Neuronal stem cell (in vitro differentiated cells): ENCODE measurements at regions not wholly inside any gene's neighbourhood (a gene's known extent, or its start where the extent isn't known, plus 50 kb on each side); places are given as distances from the start of the nearest gene placed in this dataset.

Source experiments
- DNase-seq: peaks from one replicate; pipeline ENCODE4 v3.0.0-alpha.2; 2013; ENCODE audit warnings: low spot score
- H2AFZ ChIP-seq: one replicate; pipeline ENCODE4 v1.6.1; 2013; ENCODE audit warnings: mild to moderate bottlenecking, low read length, inconsistent platforms
- H2AK5ac ChIP-seq: 2 replicates; pipeline ENCODE4 v1.6.1; 2013; ENCODE audit warnings: low read depth, mild to moderate bottlenecking, inconsistent platforms, low read length, moderate library complexity, mixed read lengths
- H2BK120ac ChIP-seq: 2 replicates; pipeline ENCODE4 v1.6.1; 2013; ENCODE audit warnings: low read depth, mild to moderate bottlenecking, inconsistent platforms, low read length, moderate library complexity, mixed read lengths
- H2BK12ac ChIP-seq: one replicate; pipeline ENCODE4 v1.6.1; 2013; ENCODE audit warnings: low read length, inconsistent platforms
- H2BK15ac ChIP-seq: 2 replicates; pipeline ENCODE4 v1.6.1; 2013; ENCODE audit warnings: mild to moderate bottlenecking, low read length, inconsistent platforms, mixed read lengths
- H2BK5ac ChIP-seq: one replicate; pipeline ENCODE4 v1.6.1; 2013; ENCODE audit warnings: inconsistent platforms, mild to moderate bottlenecking, low read length, moderate library complexity
- H3K14ac ChIP-seq: one replicate; pipeline ENCODE4 v1.6.1; 2013; ENCODE audit warnings: low read length, inconsistent platforms
- H3K18ac ChIP-seq: 2 replicates; pipeline ENCODE4 v1.6.1; 2013; ENCODE audit warnings: low read length, inconsistent platforms
- H3K23ac ChIP-seq: 2 replicates; pipeline ENCODE4 v1.6.1; 2013; ENCODE audit warnings: low read depth, mild to moderate bottlenecking, mixed read lengths, low read length, inconsistent platforms; ENCODE audit not compliant: poor library complexity
- H3K27ac ChIP-seq: replicated peaks from 3 replicates; pipeline ENCODE4 v1.5.1; 2013; ENCODE audit warnings: low read length, inconsistent platforms
- H3K27me3 ChIP-seq, 3 experiments: 2 replicates each; pipeline ENCODE4 v1.6.1; 2013; ENCODE audit warnings: low read length in 3 of 3, mild to moderate bottlenecking in 2 of 3, inconsistent platforms in 1 of 3, low read depth in 1 of 3, mixed read lengths in 1 of 3, moderate library complexity in 1 of 3; ENCODE audit not compliant: control insufficient read depth in 3 of 3, insufficient read depth in 3 of 3
- H3K36me3 ChIP-seq, 2 donors: replicated peaks in 1 of 2; 2 replicates each; pipeline ENCODE4 v1.6.1; 2013; ENCODE audit warnings: low read length in 2 of 2; ENCODE audit not compliant: control insufficient read depth in 2 of 2, insufficient read depth in 2 of 2
- H3K4ac ChIP-seq: 2 replicates; pipeline ENCODE4 v1.6.1; 2013; ENCODE audit warnings: inconsistent platforms, mild to moderate bottlenecking, low read length, moderate library complexity
- H3K4me1 ChIP-seq, 2 donors: 1 replicate in 1 of 2; 2 replicates in 1 of 2; pipeline ENCODE4 v1.6.1; 2013; ENCODE audit warnings: low read length in 2 of 2, low read depth in 1 of 2; ENCODE audit not compliant: control insufficient read depth in 2 of 2, insufficient read depth in 1 of 2
- H3K4me2 ChIP-seq: one replicate; pipeline ENCODE4 v1.6.1; 2013; ENCODE audit warnings: mild to moderate bottlenecking, low read length, inconsistent platforms; ENCODE audit not compliant: insufficient read depth, poor library complexity, severe bottlenecking
- H3K4me3 ChIP-seq, 2 donors: 2 replicates each; pipeline ENCODE4 v1.5.1; 2013; ENCODE audit warnings: low read length in 2 of 2, mild to moderate bottlenecking in 2 of 2, inconsistent platforms in 1 of 2, moderate library complexity in 1 of 2
- H3K79me1 ChIP-seq: one replicate; pipeline ENCODE4 v1.6.1; 2013; ENCODE audit warnings: low read depth, mild to moderate bottlenecking, inconsistent platforms, low read length, moderate library complexity
- H3K9ac ChIP-seq: one replicate; pipeline ENCODE4 v1.6.1; 2013; ENCODE audit warnings: mild to moderate bottlenecking, low read depth, low read length, inconsistent platforms; ENCODE audit not compliant: poor library complexity
- H3K9me3 ChIP-seq, 2 donors: replicated peaks in 1 of 2; 2 replicates each; pipeline versions ENCODE3 to v1.6.1; 2013; ENCODE audit warnings: low read length in 2 of 2, mild to moderate bottlenecking in 2 of 2, inconsistent platforms in 1 of 2, low read depth in 1 of 2, mixed read lengths in 1 of 2, moderate library complexity in 1 of 2; ENCODE audit not compliant: control insufficient read depth in 2 of 2, insufficient read depth in 1 of 2
- H4K8ac ChIP-seq: one replicate; pipeline ENCODE4 v1.6.1; 2013; ENCODE audit warnings: low read depth, mild to moderate bottlenecking, inconsistent platforms, low read length, moderate library complexity
- H4K91ac ChIP-seq: one replicate; pipeline ENCODE4 v1.6.1; 2013; ENCODE audit warnings: low read length, low read depth, mild to moderate bottlenecking, inconsistent platforms; ENCODE audit not compliant: poor library complexity
- WGBS, 2 donors: extraction: QIAGEN DNeasy Blood & Tissue Kit; methylation state at CpG; one replicate each; pipeline ENCODE4 v1.1.7; 2013; ENCODE audit warnings: missing lambda C conversion rate in 2 of 2, mixed read lengths in 1 of 2; ENCODE audit not compliant: insufficient read length in 2 of 2, insufficient replicate concordance in 1 of 2; ENCODE audit errors: extremely low coverage in 2 of 2; 5-methylcytosine and 5-hydroxymethylcytosine counted together

DNA sequence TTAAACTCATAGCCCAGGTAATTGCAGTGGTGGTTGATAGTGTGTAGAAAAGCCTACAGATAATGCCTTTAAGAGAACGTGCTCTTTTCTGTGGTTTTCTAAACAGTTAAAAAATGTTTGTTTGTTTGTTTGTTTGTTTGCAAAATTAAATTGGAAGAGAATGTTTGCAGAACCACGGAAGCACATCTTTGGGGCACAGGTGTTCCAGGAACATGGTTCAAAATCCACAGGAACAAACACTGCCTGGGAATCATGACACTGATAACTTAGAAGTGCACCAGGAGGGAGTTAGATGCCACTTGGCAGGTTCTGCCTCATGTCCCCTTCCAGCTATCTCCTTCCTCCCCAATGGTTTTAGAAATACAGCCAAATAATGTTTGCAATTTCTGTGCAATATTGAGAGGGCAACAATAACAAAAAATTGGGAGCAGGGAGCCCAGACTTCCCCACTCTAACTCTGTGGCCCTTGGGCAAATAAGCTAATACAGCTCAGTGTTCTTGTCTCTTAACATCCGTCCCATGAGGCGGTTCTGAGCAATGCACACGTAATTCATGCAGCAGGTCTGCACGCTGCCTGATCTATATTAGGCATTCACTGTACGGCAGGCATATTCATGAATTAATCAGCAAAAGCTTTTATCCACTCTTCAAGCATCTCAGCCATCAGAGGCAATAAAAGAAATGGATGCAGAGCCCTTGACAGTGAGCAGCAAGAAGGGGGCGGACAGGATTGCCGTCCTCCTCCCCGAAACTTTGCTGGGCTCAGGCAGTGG lies 274.3 kb upstream of the FOXQ1 start:
- H2BK12ac ChIP-seq, result no peak overlapping the region
- no peak overlapping the region for H3K18ac ChIP-seq
- no peak overlapping the region for H2BK120ac ChIP-seq
- no peak overlapping the region for H3K9ac ChIP-seq
- no peak overlapping the region for H3K23ac ChIP-seq
- no peak overlapping the region for H2BK15ac ChIP-seq
- H3K36me3 ChIP-seq, result no peaks in the 10 kb centered on the region
- H2AK5ac ChIP-seq, result no peak overlapping the region
- no peak overlapping the region for H4K8ac ChIP-seq
- no peaks in the 10 kb centered on the region for H3K27me3 ChIP-seq
- H3K4me2 ChIP-seq, result no peak overlapping the region
- H4K91ac ChIP-seq, result no peak overlapping the region
- no peak overlapping the region for H3K27ac ChIP-seq
- H3K4ac ChIP-seq, result no peak overlapping the region
- no peak overlapping the region for H2BK5ac ChIP-seq
- no CpG with 5 or more reads among the region's 10 CpGs for WGBS, 2 donors
- H3K79me1 ChIP-seq, result no peaks in the 10 kb centered on the region
- no peak for DNase-seq
- H3K9me3 ChIP-seq, result no peaks in the 10 kb centered on the region
- no peak overlapping the region for H3K14ac ChIP-seq
- H3K4me3 ChIP-seq, result no peak overlapping the region
- H3K4me1 ChIP-seq, result no peaks in the 10 kb centered on the region
- no peak overlapping the region for H2AFZ ChIP-seq

DNA sequence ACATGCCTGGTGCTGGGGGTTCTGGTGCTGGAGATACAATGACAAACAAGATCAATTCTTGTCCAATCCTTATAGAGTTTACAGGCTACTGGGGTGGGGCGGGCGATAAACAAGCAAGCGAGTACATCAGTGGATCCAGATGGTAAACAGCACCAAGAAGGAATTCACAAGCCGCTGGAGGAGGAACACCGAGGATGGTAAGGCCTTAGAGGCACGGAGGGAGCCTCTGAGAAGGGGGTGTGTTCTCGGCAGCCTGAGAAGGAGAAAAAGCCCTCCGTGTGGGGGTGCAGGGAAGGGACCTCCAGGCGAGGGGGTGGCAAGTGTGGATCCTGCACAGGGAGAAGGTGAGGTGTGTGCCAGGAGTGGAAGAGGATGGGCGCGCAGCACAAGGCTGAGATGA lies 276.5 kb upstream of the FOXQ1 start:
- Histone ChIP-seq H3K27me3 (no peaks in the 10 kb centered on the region), H2AK5ac (no peak overlapping the region), H3K14ac (no peak overlapping the region), H3K18ac (no peak overlapping the region), H3K27ac (no peak overlapping the region), H3K4me1 (no peaks in the 10 kb centered on the region), H3K4me2 (no peak overlapping the region), H3K4ac (no peak overlapping the region), H3K79me1 (no peaks in the 10 kb centered on the region), H2BK15ac (no peak overlapping the region), H3K9me3 (no peaks in the 10 kb centered on the region), H2BK120ac (no peak overlapping the region), H3K9ac (no peak overlapping the region), H2BK12ac (no peak overlapping the region), H3K36me3 (no peaks in the 10 kb centered on the region), H2AFZ (no peak overlapping the region), H4K91ac (no peak overlapping the region), H3K4me3 (no peak overlapping the region), H4K8ac (no peak overlapping the region), H2BK5ac (no peak overlapping the region), H3K23ac (no peak overlapping the region)
- WGBS, 2 donors, result no CpG with 5 or more reads among the region's 11 CpGs
- DNase-seq, result no peak

DNA sequence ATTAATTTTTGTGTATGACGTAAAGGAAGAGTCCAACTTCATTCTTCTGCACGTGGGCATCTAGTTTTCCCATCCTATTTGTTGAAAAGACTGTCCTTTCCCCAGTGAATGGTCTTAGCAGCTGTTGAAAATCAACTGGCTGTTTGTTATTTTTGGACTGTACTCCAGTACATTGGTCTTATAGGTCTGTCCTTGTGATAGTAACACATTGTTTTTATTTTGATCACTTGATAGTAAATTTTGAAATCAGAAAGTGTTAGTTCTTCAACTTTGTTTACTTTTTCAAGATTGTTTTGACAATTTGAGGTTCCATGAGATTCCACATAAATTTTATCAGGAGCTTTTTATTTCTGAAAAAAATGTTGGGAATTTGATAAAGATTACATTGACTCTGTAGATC lies 280.2 kb upstream of the FOXQ1 start:
- H2BK12ac ChIP-seq, result no peak overlapping the region
- H4K91ac ChIP-seq, result no peak overlapping the region
- no peak overlapping the region for H2AK5ac ChIP-seq
- H3K18ac ChIP-seq, result no peak overlapping the region
- no peak overlapping the region for H2BK5ac ChIP-seq
- H4K8ac ChIP-seq, result no peak overlapping the region
- peaks cover 0 to 5% of the 10 kb centered on the region in 2 donors for H3K4me1 ChIP-seq
- H2BK15ac ChIP-seq, result no peak overlapping the region
- no CpG with 5 or more reads among the region's 2 CpGs for WGBS, 2 donors
- no peak overlapping the region for H3K4ac ChIP-seq
- H3K9me3 ChIP-seq, result no peaks in the 10 kb centered on the region
- H3K23ac ChIP-seq, result no peak overlapping the region
- DNase-seq, result no peak
- no peak overlapping the region for H3K4me3 ChIP-seq
- H2BK120ac ChIP-seq, result no peak overlapping the region
- no peaks in the 10 kb centered on the region for H3K79me1 ChIP-seq
- H3K27ac ChIP-seq, result no peak overlapping the region
- no peak overlapping the region for H3K14ac ChIP-seq
- no peak overlapping the region for H2AFZ ChIP-seq
- no peak overlapping the region for H3K4me2 ChIP-seq
- no peaks in the 10 kb centered on the region for H3K36me3 ChIP-seq
- no peak overlapping the region for H3K9ac ChIP-seq
- no peaks in the 10 kb centered on the region for H3K27me3 ChIP-seq

DNA sequence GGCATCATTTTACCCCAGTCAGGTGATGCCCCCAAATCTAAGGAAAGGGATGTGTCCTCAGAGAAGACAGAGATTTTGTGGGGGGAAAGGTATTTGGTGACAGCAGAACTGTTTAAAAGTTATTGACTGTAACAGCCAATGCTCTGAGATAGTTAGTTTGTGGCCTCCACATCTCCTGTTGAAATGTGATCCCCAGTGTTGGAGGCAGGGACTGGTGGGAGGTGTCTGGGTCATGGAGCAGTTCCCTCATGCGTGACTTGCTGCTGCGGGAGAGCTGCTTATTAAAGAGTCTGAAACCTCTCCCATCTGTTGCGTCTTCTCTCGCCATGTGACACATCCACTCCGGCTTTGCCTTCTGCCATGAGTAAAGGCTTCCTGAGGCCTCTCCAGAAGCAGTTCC lies 282.8 kb upstream of the FOXQ1 start:
- Histone ChIP-seq H4K91ac (no peak overlapping the region), H3K23ac (no peak overlapping the region), H3K27ac (no peak overlapping the region), H2BK5ac (no peak overlapping the region), H3K36me3 (no peaks in the 10 kb centered on the region), H3K18ac (no peak overlapping the region), H2BK15ac (no peak overlapping the region), H3K4me2 (no peak overlapping the region), H3K27me3 (no peaks in the 10 kb centered on the region), H2AK5ac (no peak overlapping the region), H3K14ac (no peak overlapping the region), H3K9ac (no peak overlapping the region), H3K4ac (no peak overlapping the region), H4K8ac (no peak overlapping the region), H2BK120ac (no peak overlapping the region), H3K79me1 (no peaks in the 10 kb centered on the region), H3K4me1 (peaks cover 3 to 5% of the 10 kb centered on the region in 2 donors), H2AFZ (no peak overlapping the region), H2BK12ac (no peak overlapping the region), H3K9me3 (no peaks in the 10 kb centered on the region), H3K4me3 (no peak overlapping the region)
- WGBS, 2 donors, result no CpG with 5 or more reads among the region's 5 CpGs
- DNase-seq, result no peak
